GM12878 (cell line): ENCODE measurements at regions not wholly inside any gene's neighbourhood (a gene's known extent, or its start where the extent isn't known, plus 50 kb on each side); places are given as distances from the start of the nearest gene placed in this dataset.

Experiments
- EP300 ChIP-seq, 2 experiments: fragments of 150-350 bp in 1 of 2; IDR thresholded peaks; 2 replicates each; pipeline ENCODE4 v1.6.1; 2011 to 2012; ENCODE audit warnings: low read depth in 2 of 2, low read length in 2 of 2, borderline replicate concordance in 1 of 2, improper control_type of control experiment in 1 of 2, inconsistent platforms in 1 of 2; ENCODE audit not compliant: control insufficient read depth in 1 of 2
- POLR2AphosphoS5 ChIP-seq: IDR thresholded peaks from 2 replicates; pipeline ENCODE4 v1.6.1; 2011; ENCODE audit warnings: mild to moderate bottlenecking, low read length, inconsistent platforms
- SMC3 ChIP-seq: IDR thresholded peaks from 2 replicates; pipeline ENCODE4 v1.6.1; 2011; ENCODE audit warnings: low read length, improper control_type of control experiment, borderline replicate concordance
- SRF ChIP-seq, 2 experiments: IDR thresholded peaks; 2 replicates each; pipeline ENCODE4 v1.6.1; 2011; ENCODE audit warnings: low read depth in 2 of 2, low read length in 2 of 2, mild to moderate bottlenecking in 1 of 2, moderate library complexity in 1 of 2
- TCF7 ChIP-seq: IDR thresholded peaks from 2 replicates; pipeline ENCODE4 v1.6.1; 2014; ENCODE audit warnings: antibody characterized with exemption, borderline replicate concordance
- YY1 ChIP-seq: IDR thresholded peaks from 2 replicates; pipeline ENCODE4 v1.6.1; 2011; ENCODE audit warnings: low read depth, mild to moderate bottlenecking, low read length
- ZNF274 ChIP-seq: IDR thresholded peaks from one replicate; pipeline ENCODE4 v1.8.0; 2011; ENCODE audit not compliant: insufficient read length, insufficient read depth

- TF ChIP-seq SRF (IDR thresholded peaks at IDR 0.05; ENCODE audit: low read depth in 2 of 2, low read length in 2 of 2) (no peak), ZNF274 (no peak), SMC3 (no peak), POLR2AphosphoS5 (no peak), YY1 (no peak), EP300 (IDR thresholded peaks at IDR 0.05; ENCODE audit: borderline replicate concordance in 1 of 2, control insufficient read depth in 1 of 2, low read depth in 2 of 2, low read length in 2 of 2) (no peak), TCF7 (no peak)
Observed at GRCh38 chr2:200065477-200065876, 110.1 kb downstream of the MAIP1 start.
